HL-60/S4 treated with retinoic acid at 250 ng/mL for 4 days and 3 days (cell line): ENCODE measurements at regions not wholly inside any gene's neighbourhood (a gene's known extent, or its start where the extent isn't known, plus 50 kb on each side); places are given as distances from the start of the nearest gene placed in this dataset.
"Not testable (repeated sequence)": the region's sequence is repeated elsewhere in the genome, so short reads cannot be mapped to it uniquely, and the experiment has no call there.

Experiments
- in situ Hi-C: fragments of 300-500 bp; cut with MboI; formaldehyde crosslinking; loops from 2 replicates; pipeline ENCODE4 v1.7.0; 2022; ENCODE audit warnings: low sequenced_read_pairs

- in situ Hi-C loops, result no loop called here
Observed at GRCh38 chr22:22716136-22716665, 71.8 kb downstream of the GGTLC2 start.

- in situ Hi-C loops, result no loop called here
Observed at GRCh38 chr22:22717664-22718063, 73.2 kb downstream of the GGTLC2 start.

GRCh38 chr22:22720201-22720723, 75.8 kb downstream of the GGTLC2 start:
- in situ Hi-C loops, result no loop called here

GRCh38 chr22:22720724-22721261, 76.4 kb downstream of the GGTLC2 start:
- in situ Hi-C loops, result no loop called here

GRCh38 chr22:22721681-22722354, 77.4 kb downstream of the GGTLC2 start:
- in situ Hi-C loops, result no loop called here

GRCh38 chr22:22728382-22728781, 84.0 kb downstream of the GGTLC2 start:
- in situ Hi-C loops, result no loop called here

DNA sequence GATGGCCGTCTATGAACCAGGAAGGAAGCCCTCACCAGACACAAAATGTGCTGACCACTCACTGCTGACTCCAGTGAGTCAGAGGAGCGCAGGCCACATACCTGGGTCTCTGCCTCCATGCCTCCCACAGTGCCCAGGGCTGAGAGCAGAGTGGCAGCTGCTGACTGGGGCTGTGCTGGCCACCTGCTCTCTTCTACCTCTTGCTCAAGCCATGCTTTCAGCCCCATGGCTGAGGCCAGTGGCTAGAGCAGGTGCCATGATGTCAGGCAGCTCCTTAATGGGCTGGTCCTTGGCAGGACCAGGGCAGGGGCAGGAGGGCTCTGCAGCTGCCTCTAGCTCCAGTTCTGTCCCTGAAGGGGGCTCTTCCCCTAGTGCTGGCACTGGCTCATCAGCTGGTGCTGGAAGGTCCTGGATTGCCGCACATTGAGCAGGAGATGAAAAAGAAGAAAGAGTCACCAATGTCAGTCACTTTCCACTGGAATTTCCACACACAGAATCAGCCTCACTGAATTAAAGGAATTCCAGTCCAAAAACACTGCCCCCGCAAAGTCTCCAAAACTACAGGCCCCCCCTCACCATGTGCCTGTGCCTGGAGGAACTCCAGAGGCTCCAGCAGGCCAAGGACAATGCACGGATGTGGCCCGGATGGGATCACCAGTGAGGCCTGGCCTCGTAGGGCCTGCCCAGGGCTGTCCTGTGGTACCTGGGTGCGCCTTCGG, 86.4 kb downstream of the GGTLC2 start:
- in situ Hi-C loops, result no loop called here

DNA sequence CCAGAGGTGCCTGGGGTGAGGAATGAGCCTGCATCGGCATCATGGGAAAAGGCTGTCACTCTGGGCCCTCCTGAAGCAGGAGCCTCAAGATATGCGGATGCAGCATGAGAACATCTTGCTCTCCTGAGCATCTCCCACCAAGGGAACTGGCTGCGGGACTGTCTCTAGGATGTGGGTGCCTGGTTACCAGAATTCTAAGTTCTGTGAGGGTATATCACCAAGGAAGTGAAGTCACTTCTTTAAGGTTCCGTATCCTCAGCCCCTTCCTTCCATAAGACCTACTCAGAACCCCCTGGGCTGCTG, 86.9 kb downstream of the GGTLC2 start:
- in situ Hi-C loops, result no loop called here

- in situ Hi-C loops, result not testable (repeated sequence)
Observed at GRCh38 chr22:22733006-22733405, 88.6 kb downstream of the GGTLC2 start.

DNA sequence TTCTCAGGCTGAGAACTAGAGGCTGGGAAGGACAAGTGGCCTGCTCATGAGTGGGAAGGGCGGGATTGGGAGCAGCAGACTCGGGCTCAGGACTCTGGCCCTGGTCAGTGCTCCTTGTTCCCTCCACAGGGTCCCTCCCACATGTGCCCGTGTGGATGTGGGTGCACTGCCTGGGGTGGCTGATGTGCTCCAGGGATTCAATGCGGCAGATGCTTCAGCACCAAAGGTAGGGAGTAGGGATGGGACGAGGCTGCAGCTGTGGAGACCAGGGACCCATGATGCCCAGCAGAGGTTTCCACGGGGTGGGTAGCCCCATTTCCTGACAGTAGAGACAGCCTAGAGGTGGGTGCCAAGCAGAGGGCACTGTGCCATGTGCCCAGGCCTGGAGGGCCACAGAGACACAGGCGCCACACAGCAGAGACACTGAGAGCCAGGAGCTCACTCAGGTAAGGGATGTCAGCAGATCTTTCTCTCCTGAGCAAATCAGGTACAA, 89.5 kb downstream of the GGTLC2 start:
- in situ Hi-C loops, result no loop called here

- in situ Hi-C loops, result not testable (repeated sequence)
Observed at GRCh38 chr22:22734395-22735272, 90.2 kb downstream of the GGTLC2 start.

DNA sequence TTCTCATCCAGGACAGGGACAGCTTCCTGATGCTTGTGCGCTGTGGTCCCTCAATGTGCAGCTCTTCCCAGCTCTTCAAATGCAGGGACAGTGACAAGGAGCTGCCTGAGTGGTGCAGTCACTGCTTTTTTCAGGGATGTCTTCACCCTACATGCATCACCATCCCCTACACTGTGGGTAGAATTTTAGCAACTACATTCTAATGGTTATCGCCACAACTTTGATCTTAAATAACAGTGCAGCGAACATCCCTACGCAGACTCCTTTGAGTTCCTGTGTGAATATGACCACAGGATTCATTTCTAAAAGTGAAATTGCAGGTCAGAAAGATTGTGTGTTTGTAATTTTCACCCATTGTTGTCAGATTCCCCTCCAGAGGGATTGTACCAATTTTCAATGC, 90.9 kb downstream of the GGTLC2 start:
- in situ Hi-C loops, result not testable (repeated sequence)

- in situ Hi-C loops, result no loop called here
Observed at GRCh38 chr22:22735695-22736611, 91.5 kb downstream of the GGTLC2 start.

- in situ Hi-C loops, result no loop called here
Observed at GRCh38 chr22:22737590-22737989, 93.2 kb downstream of the GGTLC2 start.

DNA sequence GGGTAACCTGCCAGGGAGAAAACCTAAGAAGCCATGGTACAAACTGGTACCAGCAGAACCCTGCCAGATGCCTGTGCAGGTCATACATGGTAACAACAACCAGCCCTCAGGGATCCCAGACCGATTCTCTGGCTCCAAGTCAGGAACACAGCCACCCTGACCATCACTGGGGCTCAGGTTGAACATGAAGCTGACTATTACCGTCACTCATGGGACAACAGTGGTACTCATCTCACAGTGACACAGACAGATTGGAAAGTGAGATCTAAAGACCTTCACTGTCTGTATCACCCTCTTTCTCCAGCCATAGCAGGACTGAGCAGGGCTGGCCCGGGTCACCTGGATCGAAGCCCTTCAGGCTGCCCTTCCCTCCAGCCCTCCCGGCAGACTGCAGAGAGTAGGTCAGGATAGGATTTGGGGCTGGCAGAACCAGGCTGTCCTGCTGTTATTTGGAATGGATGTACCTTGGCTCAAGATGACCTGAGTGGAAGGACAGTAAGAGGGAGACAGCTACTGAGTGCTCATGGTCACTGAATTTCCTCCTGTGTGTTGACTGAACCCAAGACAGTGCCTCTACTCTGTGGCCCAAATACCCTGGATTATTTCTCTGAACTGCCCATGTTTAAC, 94.7 kb downstream of the GGTLC2 start:
- in situ Hi-C loops, result no loop called here

GRCh38 chr22:22740560-22741276, 96.3 kb downstream of the GGTLC2 start:
- in situ Hi-C loops, result no loop called here

DNA sequence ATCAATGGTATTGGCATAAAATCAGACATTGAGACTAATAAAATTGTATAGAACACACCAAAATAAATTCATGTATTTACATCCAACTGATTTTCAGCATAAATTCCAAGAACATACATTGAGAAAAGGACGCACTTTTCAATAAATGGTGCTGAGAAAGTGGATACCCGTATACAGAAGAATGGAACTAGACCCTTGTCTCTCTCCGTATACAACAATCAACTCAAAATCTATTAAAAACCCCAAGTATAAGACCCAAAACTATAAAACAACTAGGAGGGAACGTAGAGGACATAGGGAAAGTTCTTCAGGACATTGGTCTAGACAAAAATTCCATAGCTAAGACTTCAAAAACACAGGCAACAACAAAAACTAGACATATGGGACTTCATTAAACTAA, 97.4 kb downstream of the GGTLC2 start:
- in situ Hi-C loops, result no loop called here

GRCh38 chr22:22742641-22743040, 98.2 kb downstream of the GGTLC2 start:
- in situ Hi-C loops, result no loop called here
